OCI-LY1 (cell line): ENCODE measurements at regions not wholly inside any gene's neighbourhood (a gene's known extent, or its start where the extent isn't known, plus 50 kb on each side); places are given as distances from the start of the nearest gene placed in this dataset.

Source experiments
- H2AFZ ChIP-seq: fragments of 200-600 bp; sonication (generic), shearing (Covaris generic); 2 replicates; pipeline ENCODE4 v1.6.0; 2014; ENCODE audit warnings: antibody characterized with exemption, mild to moderate bottlenecking, low read length
- H3F3A ChIP-seq: fragments of 200-600 bp; sonication (generic), shearing (Covaris generic); 2 replicates; pipeline ENCODE4 v1.6.0; 2014; ENCODE audit warnings: mild to moderate bottlenecking, antibody characterized with exemption, low read length, moderate library complexity; ENCODE audit not compliant: insufficient read depth
- H3K27ac ChIP-seq: fragments of 200-600 bp; sonication (generic); 2 replicates; pipeline ENCODE4 v1.5.1; 2014; ENCODE audit warnings: low read length, mixed run types, mild to moderate bottlenecking, low read depth; ENCODE audit not compliant: poor library complexity, severe bottlenecking
- H3K27me3 ChIP-seq: fragments of 200-600 bp; sonication (generic); 2 replicates; pipeline ENCODE4 v1.6.0; 2014; ENCODE audit warnings: antibody characterized with exemption, mild to moderate bottlenecking, low read length, moderate library complexity; ENCODE audit not compliant: insufficient read depth
- H3K36me3 ChIP-seq: fragments of 200-600 bp; sonication (generic); 2 replicates; pipeline ENCODE4 v1.6.1; 2014; ENCODE audit warnings: mild to moderate bottlenecking, antibody characterized with exemption, low read length, moderate library complexity, mixed read lengths; ENCODE audit not compliant: insufficient read depth
- H3K4me1 ChIP-seq: fragments of 200-600 bp; sonication (generic); 2 replicates; pipeline ENCODE4 v1.5.1; 2014; ENCODE audit warnings: mild to moderate bottlenecking, low read length, moderate library complexity; ENCODE audit not compliant: insufficient read depth, severe bottlenecking
- H3K4me2 ChIP-seq: fragments of 200-600 bp; sonication (generic), shearing (Covaris generic); 2 replicates; pipeline ENCODE4 v1.6.1; 2014; ENCODE audit warnings: low read length
- H3K4me3 ChIP-seq: fragments of 200-600 bp; sonication (generic); 2 replicates; pipeline ENCODE4 v1.5.1; 2014; ENCODE audit warnings: low read length, low read depth, mild to moderate bottlenecking, mixed read lengths; ENCODE audit not compliant: poor library complexity, severe bottlenecking
- H3K79me2 ChIP-seq: fragments of 200-600 bp; shearing (Covaris generic); 2 replicates; pipeline ENCODE4 v1.6.1; 2016; ENCODE audit warnings: mixed run types, low read length, mixed read lengths; ENCODE audit not compliant: insufficient read depth
- H3K9ac ChIP-seq: fragments of 200-600 bp; sonication (generic), shearing (Covaris generic); 2 replicates; pipeline ENCODE4 v1.6.1; 2014; ENCODE audit warnings: mild to moderate bottlenecking, low read length, mixed read lengths
- H3K9me2 ChIP-seq: fragments of 200-600 bp; sonication (generic), shearing (Covaris generic); 2 replicates; pipeline ENCODE4 v1.6.1; 2014; ENCODE audit warnings: low read depth, mild to moderate bottlenecking, low read length, mixed read lengths
- H3K9me3 ChIP-seq: fragments of 200-600 bp; shearing (Covaris generic); 2 replicates; pipeline ENCODE4 v1.6.1; 2014; ENCODE audit warnings: low read length, mixed read lengths
- H4K20me1 ChIP-seq: fragments of 200-600 bp; sonication (generic), shearing (Covaris generic); 2 replicates; pipeline ENCODE4 v1.6.0; 2016; ENCODE audit warnings: mild to moderate bottlenecking, low read length; ENCODE audit not compliant: insufficient read depth
- EZH2 ChIP-seq: fragments of 200-600 bp; sonication (generic), shearing (Covaris generic); IDR thresholded peaks from 2 replicates; pipeline ENCODE4 v1.8.0; 2017; ENCODE audit warnings: borderline replicate concordance, mixed run types, mild to moderate bottlenecking, antibody characterized with exemption, low read length, moderate library complexity, mixed read lengths
- TF ChIP-seq, protein P1 (sequence below): fragments of 200-600 bp; sonication (generic), shearing (Covaris generic); IDR thresholded peaks from 2 replicates; pipeline ENCODE4 v1.5.1; 2017; ENCODE audit warnings: mild to moderate bottlenecking, antibody characterized with exemption, low read length, moderate library complexity, mixed read lengths

DNA sequence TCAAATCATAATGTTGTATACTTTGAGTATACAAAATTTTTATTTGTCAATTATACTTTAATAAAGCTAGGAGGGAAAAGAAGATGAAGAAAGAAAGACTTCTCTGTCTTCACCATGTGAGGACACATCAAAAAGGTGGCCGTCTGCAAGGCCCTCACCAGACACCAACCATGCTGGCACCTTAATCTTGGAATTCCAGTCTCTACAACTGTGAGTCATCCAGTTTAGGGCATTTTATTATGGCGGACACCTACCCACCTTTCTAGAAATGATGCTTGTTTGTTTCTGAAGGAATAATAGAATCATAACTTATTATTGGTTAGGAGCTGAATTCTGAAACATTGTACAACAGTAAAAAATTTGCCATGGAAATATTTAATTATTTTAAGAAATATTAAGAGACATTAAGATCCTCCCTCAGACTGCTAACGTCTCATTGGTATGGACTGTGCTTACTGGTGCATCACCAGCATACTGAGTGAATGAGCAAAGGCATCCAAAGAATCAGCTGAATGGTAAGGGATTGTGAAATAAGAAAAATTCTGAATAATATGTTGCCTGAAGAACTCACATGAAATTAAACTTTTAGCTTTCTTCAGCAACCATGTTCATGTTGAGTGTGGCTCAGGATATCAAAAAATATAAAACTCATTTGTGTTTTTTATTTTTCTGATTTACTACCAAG lies 536.6 kb downstream of the HTR7 start:
- no peaks in the 10 kb centered on the region for H4K20me1 ChIP-seq
- no peak overlapping the region for H3K4me2 ChIP-seq
- no peaks in the 10 kb centered on the region for H3F3A ChIP-seq
- no peaks in the 10 kb centered on the region for H3K36me3 ChIP-seq
- no peaks in the 10 kb centered on the region for H3K79me2 ChIP-seq
- no peaks in the 10 kb centered on the region for H3K4me1 ChIP-seq
- no peak overlapping the region for H3K9ac ChIP-seq
- H2AFZ ChIP-seq: no peak overlapping the region
- no peak overlapping the region for H3K27ac ChIP-seq
- TF ChIP-seq EZH2: no peak
- TF ChIP-seq, protein P1, sequence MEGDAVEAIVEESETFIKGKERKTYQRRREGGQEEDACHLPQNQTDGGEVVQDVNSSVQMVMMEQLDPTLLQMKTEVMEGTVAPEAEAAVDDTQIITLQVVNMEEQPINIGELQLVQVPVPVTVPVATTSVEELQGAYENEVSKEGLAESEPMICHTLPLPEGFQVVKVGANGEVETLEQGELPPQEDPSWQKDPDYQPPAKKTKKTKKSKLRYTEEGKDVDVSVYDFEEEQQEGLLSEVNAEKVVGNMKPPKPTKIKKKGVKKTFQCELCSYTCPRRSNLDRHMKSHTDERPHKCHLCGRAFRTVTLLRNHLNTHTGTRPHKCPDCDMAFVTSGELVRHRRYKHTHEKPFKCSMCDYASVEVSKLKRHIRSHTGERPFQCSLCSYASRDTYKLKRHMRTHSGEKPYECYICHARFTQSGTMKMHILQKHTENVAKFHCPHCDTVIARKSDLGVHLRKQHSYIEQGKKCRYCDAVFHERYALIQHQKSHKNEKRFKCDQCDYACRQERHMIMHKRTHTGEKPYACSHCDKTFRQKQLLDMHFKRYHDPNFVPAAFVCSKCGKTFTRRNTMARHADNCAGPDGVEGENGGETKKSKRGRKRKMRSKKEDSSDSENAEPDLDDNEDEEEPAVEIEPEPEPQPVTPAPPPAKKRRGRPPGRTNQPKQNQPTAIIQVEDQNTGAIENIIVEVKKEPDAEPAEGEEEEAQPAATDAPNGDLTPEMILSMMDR: no peak
- no peaks in the 10 kb centered on the region for H3K27me3 ChIP-seq
- no peak overlapping the region for H3K4me3 ChIP-seq
- no peaks in the 10 kb centered on the region for H3K9me3 ChIP-seq
- no peaks in the 10 kb centered on the region for H3K9me2 ChIP-seq

DNA sequence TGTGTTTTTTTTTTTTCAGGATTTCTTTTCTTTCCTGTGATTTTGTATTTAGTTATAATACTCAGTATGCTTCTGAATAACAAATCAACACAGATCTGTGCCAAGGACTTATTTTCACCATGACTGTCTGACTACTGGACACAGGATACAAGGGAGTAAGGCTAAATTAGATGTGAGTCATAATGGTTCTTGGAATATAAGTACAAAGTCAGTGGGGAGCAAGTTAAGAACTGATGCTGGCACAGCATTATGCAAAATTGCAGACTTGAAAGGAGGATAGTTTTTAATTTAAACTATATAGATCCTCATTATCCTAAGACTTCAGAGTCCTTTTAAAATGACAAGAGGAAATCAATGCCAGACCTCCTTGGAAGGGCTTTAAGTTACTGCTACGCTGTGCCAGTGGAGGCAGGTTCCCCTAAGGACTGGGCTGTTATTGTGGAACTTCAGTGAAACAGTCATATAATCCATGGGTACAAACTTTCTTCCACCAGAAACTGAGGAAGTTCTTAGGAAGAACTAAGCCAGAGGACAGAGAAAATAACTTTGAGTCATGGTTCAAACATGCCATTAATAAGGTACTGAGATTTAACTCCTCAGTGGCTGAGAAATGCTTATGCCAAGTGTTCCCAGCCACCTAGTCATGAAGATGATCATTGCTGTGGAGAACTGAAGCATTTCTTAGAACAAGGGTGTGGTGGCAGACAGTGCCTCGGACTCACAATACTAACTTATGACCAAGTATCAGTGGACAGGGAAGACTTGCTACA lies 531.2 kb downstream of the HTR7 start:
- Histone ChIP-seq H3K79me2 (no peaks in the 10 kb centered on the region), H3K4me3 (no peak overlapping the region), H3K4me1 (no peaks in the 10 kb centered on the region), H2AFZ (no peak overlapping the region), H3K9me2 (no peaks in the 10 kb centered on the region), H3K9me3 (no peaks in the 10 kb centered on the region), H3K4me2 (no peak overlapping the region), H3K36me3 (no peaks in the 10 kb centered on the region), H3K27ac (no peak overlapping the region), H3K27me3 (no peaks in the 10 kb centered on the region), H3K9ac (no peak overlapping the region), H3F3A (no peaks in the 10 kb centered on the region), H4K20me1 (no peaks in the 10 kb centered on the region)
- TF ChIP-seq EZH2: no peak
- TF ChIP-seq, protein P1: no peak

DNA sequence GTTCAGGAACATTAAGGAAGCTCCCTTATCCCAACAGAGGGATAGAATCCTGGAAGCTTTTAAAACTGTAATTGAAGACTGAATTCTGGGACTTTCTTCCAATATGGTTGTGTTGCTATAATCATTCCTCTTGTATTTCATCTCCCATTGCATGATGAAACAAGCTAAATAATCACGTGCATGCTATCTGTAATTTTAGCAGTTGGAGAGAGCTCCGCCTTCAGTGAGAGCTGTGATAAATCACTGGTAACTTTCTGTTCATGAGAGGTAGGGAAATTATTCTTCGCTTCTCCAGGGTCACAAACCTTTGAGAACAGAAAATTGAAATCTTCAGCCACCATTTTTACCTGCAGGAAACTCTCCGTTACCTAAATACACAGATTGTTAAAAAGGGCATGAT lies 530.2 kb downstream of the HTR7 start:
- no peaks in the 10 kb centered on the region for H4K20me1 ChIP-seq
- no peaks in the 10 kb centered on the region for H3F3A ChIP-seq
- H3K4me3 ChIP-seq: no peak overlapping the region
- H3K27me3 ChIP-seq: no peaks in the 10 kb centered on the region
- H2AFZ ChIP-seq: no peak overlapping the region
- TF ChIP-seq, protein P1: no peak
- TF ChIP-seq EZH2: no peak
- no peaks in the 10 kb centered on the region for H3K4me1 ChIP-seq
- no peaks in the 10 kb centered on the region for H3K9me3 ChIP-seq
- no peaks in the 10 kb centered on the region for H3K79me2 ChIP-seq
- no peak overlapping the region for H3K9ac ChIP-seq
- H3K36me3 ChIP-seq: no peaks in the 10 kb centered on the region
- no peaks in the 10 kb centered on the region for H3K9me2 ChIP-seq
- H3K4me2 ChIP-seq: no peak overlapping the region
- H3K27ac ChIP-seq: no peak overlapping the region
